B cell (primary cell): ENCODE measurements at regions not wholly inside any gene's neighbourhood (a gene's known extent, or its start where the extent isn't known, plus 50 kb on each side); places are given as distances from the start of the nearest gene placed in this dataset.

Experiments used
- EZH2 ChIP-seq: IDR thresholded peaks from 2 replicates; pipeline ENCODE4 v1.6.1; 2012; ENCODE audit warnings: borderline replicate concordance, low read depth, mild to moderate bottlenecking, moderate library complexity, low read length; ENCODE audit not compliant: insufficient read depth, poor library complexity, severe bottlenecking
- TF ChIP-seq, protein P1 (sequence below): fragments of 200-600 bp; IDR thresholded peaks from one replicate; pipeline ENCODE4 v1.8.0; 2022; ENCODE audit warnings: antibody characterized with exemption, mild to moderate bottlenecking

DNA sequence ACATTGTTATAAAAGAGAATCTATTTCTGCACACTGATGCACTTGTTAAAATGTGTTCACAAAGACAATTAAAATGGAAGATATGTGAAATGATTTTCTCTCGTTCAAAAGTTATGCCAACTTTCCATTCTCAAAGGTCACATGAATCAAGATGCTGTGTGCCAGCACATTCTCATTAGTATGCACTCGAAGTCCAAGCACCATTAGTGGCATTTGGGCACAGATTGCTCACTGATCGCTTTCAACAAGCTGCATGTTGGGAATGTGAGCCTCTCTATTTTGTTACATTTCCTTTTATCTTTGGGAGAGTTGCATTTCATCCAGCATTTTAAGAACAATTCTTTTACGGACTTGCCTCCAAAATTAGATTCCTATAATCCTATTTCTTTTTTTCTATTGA is 398.9 kb downstream of the FBXO15 start:
- TF ChIP-seq, protein P1, sequence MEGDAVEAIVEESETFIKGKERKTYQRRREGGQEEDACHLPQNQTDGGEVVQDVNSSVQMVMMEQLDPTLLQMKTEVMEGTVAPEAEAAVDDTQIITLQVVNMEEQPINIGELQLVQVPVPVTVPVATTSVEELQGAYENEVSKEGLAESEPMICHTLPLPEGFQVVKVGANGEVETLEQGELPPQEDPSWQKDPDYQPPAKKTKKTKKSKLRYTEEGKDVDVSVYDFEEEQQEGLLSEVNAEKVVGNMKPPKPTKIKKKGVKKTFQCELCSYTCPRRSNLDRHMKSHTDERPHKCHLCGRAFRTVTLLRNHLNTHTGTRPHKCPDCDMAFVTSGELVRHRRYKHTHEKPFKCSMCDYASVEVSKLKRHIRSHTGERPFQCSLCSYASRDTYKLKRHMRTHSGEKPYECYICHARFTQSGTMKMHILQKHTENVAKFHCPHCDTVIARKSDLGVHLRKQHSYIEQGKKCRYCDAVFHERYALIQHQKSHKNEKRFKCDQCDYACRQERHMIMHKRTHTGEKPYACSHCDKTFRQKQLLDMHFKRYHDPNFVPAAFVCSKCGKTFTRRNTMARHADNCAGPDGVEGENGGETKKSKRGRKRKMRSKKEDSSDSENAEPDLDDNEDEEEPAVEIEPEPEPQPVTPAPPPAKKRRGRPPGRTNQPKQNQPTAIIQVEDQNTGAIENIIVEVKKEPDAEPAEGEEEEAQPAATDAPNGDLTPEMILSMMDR = no peak
- TF ChIP-seq EZH2 = no peak
